ENCODE measurements at regions not wholly inside any gene's neighbourhood (a gene's known extent, or its start where the extent isn't known, plus 50 kb on each side); places are given as distances from the start of the nearest gene placed in this dataset.

DNA sequence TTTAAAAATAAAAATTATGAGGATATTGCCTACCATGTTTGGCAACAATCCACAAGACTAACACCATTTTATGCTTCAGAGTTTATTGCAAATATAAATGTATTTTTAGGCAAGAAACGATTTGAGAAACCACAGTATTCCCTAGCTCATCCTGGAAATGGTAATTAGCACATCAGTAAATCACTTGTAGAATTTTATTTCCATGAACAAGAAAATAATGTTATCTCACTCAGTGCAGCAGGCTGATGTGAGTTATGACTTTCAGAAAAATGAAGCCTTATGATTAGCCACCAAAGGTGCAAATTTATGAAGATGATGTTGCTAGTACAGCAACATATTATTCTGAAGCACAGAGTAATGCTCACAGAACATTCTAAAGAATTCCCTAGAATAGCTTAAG lies 127.7 kb upstream of the GJE1 start:
- H3K27me3 ChIP-seq (ENCODE audit: control insufficient read depth, insufficient read depth, low read length): no peaks in the 10 kb centered on the region
- DNase-seq: no peak
- H3K27ac ChIP-seq (ENCODE audit: low read length): no peak overlapping the region
- no peak overlapping the region for H3K4me3 ChIP-seq (ENCODE audit: low read length)
- no CpG with 5 or more reads among the region's 1 CpG for WGBS (ENCODE audit: insufficient coverage, low lambda C conversion rate)
- no peaks in the 10 kb centered on the region for H3K4me1 ChIP-seq (ENCODE audit: control insufficient read depth, insufficient read depth, low read length)
- no peaks in the 10 kb centered on the region for H3K36me3 ChIP-seq (ENCODE audit: control insufficient read depth, insufficient read depth, low read length)
- H3K9me3 ChIP-seq (ENCODE audit: control insufficient read depth, low read depth, low read length): no peaks in the 10 kb centered on the region

DNA sequence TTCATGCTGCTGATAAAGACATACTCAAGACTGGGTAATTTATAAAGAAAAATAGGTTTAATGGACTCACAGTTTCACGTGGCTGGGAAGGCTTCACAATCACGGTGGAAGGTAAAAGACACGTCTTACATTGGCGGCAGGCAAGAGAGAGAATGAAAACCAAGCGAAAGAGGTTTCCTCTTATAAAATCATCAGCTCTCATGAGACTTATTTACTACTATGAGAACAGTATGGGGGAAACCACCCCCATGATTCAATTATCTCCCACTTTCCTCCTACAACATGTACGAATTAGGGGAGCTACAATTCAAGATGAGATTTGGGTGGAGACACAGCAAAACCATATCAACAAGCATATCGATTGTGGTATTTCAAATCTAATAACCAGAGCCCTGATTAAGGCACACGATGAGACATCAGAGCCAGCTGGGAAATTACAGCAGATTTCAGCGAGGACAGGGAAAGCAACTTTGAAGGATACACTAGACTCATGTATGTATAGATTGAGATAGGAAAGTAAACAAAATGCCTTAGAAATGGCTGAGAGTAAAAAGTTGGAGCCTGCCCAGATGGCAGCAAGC lies 129.8 kb upstream of the GJE1 start:
- Histone ChIP-seq H3K9me3 (ENCODE audit: control insufficient read depth, low read depth, low read length) (no peaks in the 10 kb centered on the region), H3K36me3 (ENCODE audit: control insufficient read depth, insufficient read depth, low read length) (no peaks in the 10 kb centered on the region), H3K27me3 (ENCODE audit: control insufficient read depth, insufficient read depth, low read length) (no peaks in the 10 kb centered on the region), H3K4me3 (ENCODE audit: low read length) (no peak overlapping the region), H3K27ac (ENCODE audit: low read length) (no peak overlapping the region), H3K4me1 (ENCODE audit: control insufficient read depth, insufficient read depth, low read length) (no peaks in the 10 kb centered on the region)
- WGBS (ENCODE audit: insufficient coverage, low lambda C conversion rate): 90% methylated on average over 2 of the region's 9 CpGs
- no peak for DNase-seq

DNA sequence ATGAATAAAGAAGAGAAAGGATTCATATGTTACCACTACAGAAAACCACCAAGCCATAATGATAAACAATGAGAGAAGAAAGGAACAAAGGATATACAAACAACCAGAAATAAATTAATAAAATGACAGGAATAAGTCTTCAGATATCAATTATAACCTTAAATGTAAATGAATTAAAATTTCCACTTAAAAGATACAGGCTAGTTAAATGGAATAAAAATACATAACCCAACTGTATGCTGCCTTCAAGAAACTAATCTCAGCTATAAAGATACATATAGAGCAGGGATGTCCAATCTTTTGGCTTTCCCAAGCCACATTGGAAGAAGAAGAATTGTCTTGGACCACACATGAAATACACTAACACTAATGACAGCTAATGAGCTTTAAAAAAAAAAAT lies 135.9 kb upstream of the GJE1 start:
- no peaks in the 10 kb centered on the region for H3K36me3 ChIP-seq (ENCODE audit: control insufficient read depth, insufficient read depth, low read length)
- no peaks in the 10 kb centered on the region for H3K4me1 ChIP-seq (ENCODE audit: control insufficient read depth, insufficient read depth, low read length)
- H3K9me3 ChIP-seq (ENCODE audit: control insufficient read depth, low read depth, low read length): no peaks in the 10 kb centered on the region
- H3K27me3 ChIP-seq (ENCODE audit: control insufficient read depth, insufficient read depth, low read length): no peaks in the 10 kb centered on the region
- H3K4me3 ChIP-seq (ENCODE audit: low read length): no peak overlapping the region
- no peak for DNase-seq
- H3K27ac ChIP-seq (ENCODE audit: low read length): no peak overlapping the region

DNA sequence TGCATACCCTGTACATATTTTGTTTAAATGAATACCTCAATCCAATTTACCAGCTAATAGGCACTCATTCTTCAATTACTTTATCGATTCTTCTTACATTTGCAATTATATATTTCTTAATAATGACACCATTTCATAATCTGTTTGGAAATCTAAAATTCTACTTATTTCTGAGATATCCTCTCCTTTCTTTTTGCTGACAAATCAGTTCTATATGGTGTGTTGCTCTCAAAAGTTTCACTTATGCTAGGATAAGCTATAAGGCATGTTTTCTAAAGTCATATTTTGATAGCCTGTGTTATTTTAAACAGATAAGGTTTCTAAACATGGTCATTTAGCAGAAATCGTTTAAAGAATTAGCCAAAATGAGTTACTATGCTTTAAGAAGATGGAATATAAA lies 140.6 kb upstream of the GJE1 start:
- Histone ChIP-seq H3K36me3 (ENCODE audit: control insufficient read depth, insufficient read depth, low read length) (no peaks in the 10 kb centered on the region), H3K4me3 (ENCODE audit: low read length) (no peak overlapping the region), H3K27ac (ENCODE audit: low read length) (no peak overlapping the region), H3K27me3 (ENCODE audit: control insufficient read depth, insufficient read depth, low read length) (no peaks in the 10 kb centered on the region), H3K4me1 (ENCODE audit: control insufficient read depth, insufficient read depth, low read length) (no peaks in the 10 kb centered on the region), H3K9me3 (ENCODE audit: control insufficient read depth, low read depth, low read length) (no peaks in the 10 kb centered on the region)
- 95% methylated on average over 2 of the region's 2 CpGs for WGBS (ENCODE audit: insufficient coverage, low lambda C conversion rate)
- DNase-seq: no peak

DNA sequence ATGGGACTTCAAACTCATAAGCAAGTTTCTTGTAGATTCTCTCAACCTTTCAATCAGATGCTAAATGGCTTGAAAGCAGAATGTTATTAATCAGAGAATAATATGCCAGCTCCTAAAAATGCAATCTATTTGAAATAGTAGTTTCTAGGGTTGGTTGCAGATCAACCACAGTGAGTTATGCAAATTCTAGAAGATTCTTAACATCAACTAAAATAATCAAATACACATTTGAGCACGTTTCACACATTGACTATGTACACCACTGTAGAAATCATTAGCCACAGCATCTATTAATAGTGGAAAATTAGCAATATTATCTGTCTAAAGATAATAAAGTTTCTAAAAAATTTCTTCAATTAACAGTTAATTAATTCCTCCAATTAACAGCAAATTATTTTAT lies 141.9 kb upstream of the GJE1 start:
- no peaks in the 10 kb centered on the region for H3K9me3 ChIP-seq (ENCODE audit: control insufficient read depth, low read depth, low read length)
- no peaks in the 10 kb centered on the region for H3K27me3 ChIP-seq (ENCODE audit: control insufficient read depth, insufficient read depth, low read length)
- no peak for DNase-seq
- H3K36me3 ChIP-seq (ENCODE audit: control insufficient read depth, insufficient read depth, low read length): no peaks in the 10 kb centered on the region
- no peak overlapping the region for H3K27ac ChIP-seq (ENCODE audit: low read length)
- no peaks in the 10 kb centered on the region for H3K4me1 ChIP-seq (ENCODE audit: control insufficient read depth, insufficient read depth, low read length)
- no CpG with 5 or more reads among the region's 1 CpG for WGBS (ENCODE audit: insufficient coverage, low lambda C conversion rate)
- no peak overlapping the region for H3K4me3 ChIP-seq (ENCODE audit: low read length)

DNA sequence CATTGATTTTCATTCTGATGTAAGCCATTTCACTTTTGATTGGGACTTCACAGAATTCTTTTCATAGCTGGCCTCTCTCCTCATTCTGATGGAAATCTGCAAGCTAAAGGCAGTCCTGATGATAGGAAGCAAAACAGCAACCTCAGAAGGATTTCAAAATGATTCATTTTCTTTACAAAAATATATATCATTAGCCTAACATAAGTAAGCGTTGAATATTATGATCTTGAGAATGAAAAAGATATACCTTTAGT lies 143.1 kb upstream of the GJE1 start:
- 100% methylated on average over 1 of the region's 1 CpG for WGBS (ENCODE audit: insufficient coverage, low lambda C conversion rate)
- Histone ChIP-seq H3K36me3 (ENCODE audit: control insufficient read depth, insufficient read depth, low read length) (no peaks in the 10 kb centered on the region), H3K4me3 (ENCODE audit: low read length) (no peak overlapping the region), H3K4me1 (ENCODE audit: control insufficient read depth, insufficient read depth, low read length) (no peaks in the 10 kb centered on the region), H3K27ac (ENCODE audit: low read length) (no peak overlapping the region), H3K9me3 (ENCODE audit: control insufficient read depth, low read depth, low read length) (no peaks in the 10 kb centered on the region), H3K27me3 (ENCODE audit: control insufficient read depth, insufficient read depth, low read length) (no peaks in the 10 kb centered on the region)
- DNase-seq: no peak

DNA sequence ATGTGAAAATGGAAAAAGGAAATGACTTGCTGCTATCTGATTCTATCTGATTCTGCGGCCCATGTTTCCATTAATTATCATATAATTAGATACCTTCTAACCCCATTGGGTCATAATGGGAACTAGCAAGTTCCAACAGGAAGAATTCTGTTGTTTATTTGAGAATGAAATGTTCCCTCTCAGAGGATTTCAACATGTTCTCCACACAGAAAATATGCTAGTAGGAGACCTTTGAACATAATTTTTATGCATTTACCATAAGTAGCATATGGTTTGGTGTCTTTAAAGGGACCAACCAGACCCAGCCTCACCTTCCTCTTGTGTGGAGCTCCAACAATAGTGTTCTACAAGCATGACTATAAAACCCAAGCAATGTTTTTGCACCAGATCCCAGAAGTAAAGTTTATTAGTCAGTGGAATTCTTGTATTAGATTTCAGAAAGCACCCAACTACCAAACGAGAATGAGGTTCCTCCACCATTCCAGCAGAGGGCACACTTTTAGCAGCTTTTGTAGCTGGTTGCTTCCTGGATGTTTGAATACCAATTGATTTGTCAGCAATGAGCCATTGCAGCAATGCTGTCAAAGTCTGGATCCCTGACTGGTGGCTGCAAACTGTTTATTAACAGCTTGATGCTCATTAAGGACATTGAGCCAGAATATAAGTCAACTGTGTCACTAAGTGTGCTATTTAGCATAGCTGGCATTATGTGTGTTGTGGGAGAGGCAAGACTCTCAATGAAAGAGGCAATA lies 143.6 kb upstream of the GJE1 start:
- no CpG with 5 or more reads among the region's 2 CpGs for WGBS (ENCODE audit: insufficient coverage, low lambda C conversion rate)
- Histone ChIP-seq H3K36me3 (ENCODE audit: control insufficient read depth, insufficient read depth, low read length) (no peaks in the 10 kb centered on the region), H3K4me3 (ENCODE audit: low read length) (no peak overlapping the region), H3K9me3 (ENCODE audit: control insufficient read depth, low read depth, low read length) (no peaks in the 10 kb centered on the region), H3K4me1 (ENCODE audit: control insufficient read depth, insufficient read depth, low read length) (no peaks in the 10 kb centered on the region), H3K27me3 (ENCODE audit: control insufficient read depth, insufficient read depth, low read length) (no peaks in the 10 kb centered on the region), H3K27ac (ENCODE audit: low read length) (no peak overlapping the region)
- peak in 1 of 2 donors; percentile 3 for DNase-seq

DNA sequence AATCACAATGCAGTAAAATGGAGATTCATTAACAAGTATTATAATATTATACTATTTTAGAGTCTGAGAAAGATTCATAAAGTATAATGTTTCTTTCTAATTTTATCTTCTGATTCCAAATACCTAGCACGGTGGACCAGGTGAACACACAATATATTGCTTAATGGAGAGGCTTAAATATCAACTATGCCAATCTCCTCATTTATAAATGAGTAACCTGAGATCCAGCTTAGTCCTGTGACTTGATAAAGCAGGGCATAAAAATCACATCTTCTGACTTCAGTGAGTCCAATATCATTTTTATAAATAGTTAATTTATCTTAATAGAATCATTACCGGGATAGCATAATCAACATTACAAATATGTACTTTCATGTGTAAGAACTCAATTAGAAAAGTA lies 144.4 kb upstream of the GJE1 start:
- Histone ChIP-seq H3K4me1 (ENCODE audit: control insufficient read depth, insufficient read depth, low read length) (no peaks in the 10 kb centered on the region), H3K4me3 (ENCODE audit: low read length) (no peak overlapping the region), H3K36me3 (ENCODE audit: control insufficient read depth, insufficient read depth, low read length) (no peaks in the 10 kb centered on the region), H3K9me3 (ENCODE audit: control insufficient read depth, low read depth, low read length) (no peaks in the 10 kb centered on the region), H3K27me3 (ENCODE audit: control insufficient read depth, insufficient read depth, low read length) (no peaks in the 10 kb centered on the region), H3K27ac (ENCODE audit: low read length) (no peak overlapping the region)
- WGBS (ENCODE audit: insufficient coverage, low lambda C conversion rate): 69% methylated on average over 2 of the region's 2 CpGs
- no peak for DNase-seq

DNA sequence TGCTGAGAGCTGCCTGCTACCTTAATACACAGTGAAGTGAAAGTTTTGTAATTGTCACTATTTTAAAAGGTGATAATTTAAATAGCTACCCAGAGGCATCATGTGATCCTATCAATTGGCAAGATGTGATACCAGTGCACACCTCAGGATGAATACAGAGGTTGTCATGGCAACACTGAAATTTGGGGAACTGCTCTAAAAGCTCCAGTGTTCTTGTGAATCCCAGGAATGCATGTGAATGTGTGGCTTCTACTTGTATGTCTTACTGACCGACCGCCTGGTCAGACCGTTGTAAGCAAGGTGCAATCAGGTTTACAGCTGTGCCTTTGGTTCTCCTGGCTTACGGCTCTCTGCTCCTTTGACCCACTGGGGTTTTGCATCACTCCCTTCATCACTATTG lies 146.3 kb upstream of the GJE1 start:
- H3K27ac ChIP-seq (ENCODE audit: low read length): no peak overlapping the region
- H3K9me3 ChIP-seq (ENCODE audit: control insufficient read depth, low read depth, low read length): no peaks in the 10 kb centered on the region
- no peaks in the 10 kb centered on the region for H3K4me1 ChIP-seq (ENCODE audit: control insufficient read depth, insufficient read depth, low read length)
- H3K27me3 ChIP-seq (ENCODE audit: control insufficient read depth, insufficient read depth, low read length): no peaks in the 10 kb centered on the region
- no peaks in the 10 kb centered on the region for H3K36me3 ChIP-seq (ENCODE audit: control insufficient read depth, insufficient read depth, low read length)
- no peak for DNase-seq
- no peak overlapping the region for H3K4me3 ChIP-seq (ENCODE audit: low read length)
- no CpG with 5 or more reads among the region's 4 CpGs for WGBS (ENCODE audit: insufficient coverage, low lambda C conversion rate)

DNA sequence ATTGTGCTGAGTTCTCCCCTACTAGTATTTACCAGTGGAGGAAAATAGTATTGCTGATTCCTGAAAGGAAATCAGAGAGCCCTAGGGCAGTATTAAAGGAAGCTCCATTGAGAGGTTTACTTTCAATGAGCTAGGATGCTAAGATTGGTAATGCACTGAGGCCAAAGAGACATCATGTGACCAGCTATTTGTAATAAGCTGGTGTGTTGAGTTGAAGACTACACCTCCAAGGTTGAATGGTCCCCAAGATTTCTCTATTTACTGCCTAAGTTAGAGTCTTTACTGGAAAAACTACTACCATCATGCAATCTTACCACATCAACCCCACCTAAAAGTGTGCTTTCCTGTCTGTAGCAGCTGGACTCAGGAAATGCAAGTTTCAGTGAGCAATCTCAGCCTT lies 151.5 kb upstream of the GJE1 start:
- no peak for DNase-seq
- Histone ChIP-seq H3K27me3 (ENCODE audit: control insufficient read depth, insufficient read depth, low read length) (no peaks in the 10 kb centered on the region), H3K4me1 (ENCODE audit: control insufficient read depth, insufficient read depth, low read length) (no peaks in the 10 kb centered on the region), H3K36me3 (ENCODE audit: control insufficient read depth, insufficient read depth, low read length) (no peaks in the 10 kb centered on the region), H3K4me3 (ENCODE audit: low read length) (no peak overlapping the region), H3K27ac (ENCODE audit: low read length) (no peak overlapping the region), H3K9me3 (ENCODE audit: control insufficient read depth, low read depth, low read length) (no peaks in the 10 kb centered on the region)

DNA sequence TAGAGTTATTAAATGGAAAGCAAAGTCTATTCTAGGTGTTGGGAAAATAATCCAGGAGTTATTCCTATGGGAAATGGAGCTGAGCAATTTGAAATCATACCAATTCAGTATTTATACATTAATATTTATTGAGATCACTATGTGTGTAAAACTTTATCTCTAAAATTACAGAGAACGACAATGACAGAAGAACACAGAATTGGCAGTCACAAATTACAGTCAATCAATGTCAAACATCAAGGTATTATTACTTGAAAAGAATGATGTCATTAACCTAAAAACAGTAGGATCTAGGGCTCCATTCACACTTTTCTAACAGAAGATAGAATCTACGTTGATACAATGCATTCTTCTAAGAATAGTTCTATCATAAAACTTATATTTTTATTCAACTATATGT lies 154.9 kb upstream of the GJE1 start:
- no peak for DNase-seq
- H3K27ac ChIP-seq (ENCODE audit: low read length): no peak overlapping the region
- no peaks in the 10 kb centered on the region for H3K9me3 ChIP-seq (ENCODE audit: control insufficient read depth, low read depth, low read length)
- no peaks in the 10 kb centered on the region for H3K27me3 ChIP-seq (ENCODE audit: control insufficient read depth, insufficient read depth, low read length)
- H3K4me3 ChIP-seq (ENCODE audit: low read length): no peak overlapping the region
- H3K4me1 ChIP-seq (ENCODE audit: control insufficient read depth, insufficient read depth, low read length): no peaks in the 10 kb centered on the region
- 100% methylated on average over 2 of the region's 2 CpGs for WGBS (ENCODE audit: insufficient coverage, low lambda C conversion rate)
- no peaks in the 10 kb centered on the region for H3K36me3 ChIP-seq (ENCODE audit: control insufficient read depth, insufficient read depth, low read length)

Data from large intestine (tissue), 3 donors.